GM12865 (cell line): ENCODE measurements at regions not wholly inside any gene's neighbourhood (a gene's known extent, or its start where the extent isn't known, plus 50 kb on each side); places are given as distances from the start of the nearest gene placed in this dataset.

Source experiments
- DNase-seq: peaks from one replicate; pipeline ENCODE4 v3.0.0; 2010; ENCODE audit warnings: low read depth
- H3K4me3 ChIP-seq: 2 replicates; pipeline ENCODE4 v1.5.1; 2011; ENCODE audit warnings: mild to moderate bottlenecking, low read depth, low read length, control low read depth
- TF ChIP-seq, protein P1 (sequence below): IDR thresholded peaks from 2 replicates; pipeline ENCODE4 v1.5.1; 2011; ENCODE audit warnings: low read length, control low read depth, low read depth, inconsistent platforms; ENCODE audit not compliant: insufficient read depth; ENCODE audit errors: missing control alignments

GRCh38 chr11:69215216-69215615 is 59.5 kb downstream of the SMIM38 start:
- DNase-seq = no peak
- TF ChIP-seq, protein P1, sequence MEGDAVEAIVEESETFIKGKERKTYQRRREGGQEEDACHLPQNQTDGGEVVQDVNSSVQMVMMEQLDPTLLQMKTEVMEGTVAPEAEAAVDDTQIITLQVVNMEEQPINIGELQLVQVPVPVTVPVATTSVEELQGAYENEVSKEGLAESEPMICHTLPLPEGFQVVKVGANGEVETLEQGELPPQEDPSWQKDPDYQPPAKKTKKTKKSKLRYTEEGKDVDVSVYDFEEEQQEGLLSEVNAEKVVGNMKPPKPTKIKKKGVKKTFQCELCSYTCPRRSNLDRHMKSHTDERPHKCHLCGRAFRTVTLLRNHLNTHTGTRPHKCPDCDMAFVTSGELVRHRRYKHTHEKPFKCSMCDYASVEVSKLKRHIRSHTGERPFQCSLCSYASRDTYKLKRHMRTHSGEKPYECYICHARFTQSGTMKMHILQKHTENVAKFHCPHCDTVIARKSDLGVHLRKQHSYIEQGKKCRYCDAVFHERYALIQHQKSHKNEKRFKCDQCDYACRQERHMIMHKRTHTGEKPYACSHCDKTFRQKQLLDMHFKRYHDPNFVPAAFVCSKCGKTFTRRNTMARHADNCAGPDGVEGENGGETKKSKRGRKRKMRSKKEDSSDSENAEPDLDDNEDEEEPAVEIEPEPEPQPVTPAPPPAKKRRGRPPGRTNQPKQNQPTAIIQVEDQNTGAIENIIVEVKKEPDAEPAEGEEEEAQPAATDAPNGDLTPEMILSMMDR = no peak
- H3K4me3 ChIP-seq = no peak overlapping the region

DNA sequence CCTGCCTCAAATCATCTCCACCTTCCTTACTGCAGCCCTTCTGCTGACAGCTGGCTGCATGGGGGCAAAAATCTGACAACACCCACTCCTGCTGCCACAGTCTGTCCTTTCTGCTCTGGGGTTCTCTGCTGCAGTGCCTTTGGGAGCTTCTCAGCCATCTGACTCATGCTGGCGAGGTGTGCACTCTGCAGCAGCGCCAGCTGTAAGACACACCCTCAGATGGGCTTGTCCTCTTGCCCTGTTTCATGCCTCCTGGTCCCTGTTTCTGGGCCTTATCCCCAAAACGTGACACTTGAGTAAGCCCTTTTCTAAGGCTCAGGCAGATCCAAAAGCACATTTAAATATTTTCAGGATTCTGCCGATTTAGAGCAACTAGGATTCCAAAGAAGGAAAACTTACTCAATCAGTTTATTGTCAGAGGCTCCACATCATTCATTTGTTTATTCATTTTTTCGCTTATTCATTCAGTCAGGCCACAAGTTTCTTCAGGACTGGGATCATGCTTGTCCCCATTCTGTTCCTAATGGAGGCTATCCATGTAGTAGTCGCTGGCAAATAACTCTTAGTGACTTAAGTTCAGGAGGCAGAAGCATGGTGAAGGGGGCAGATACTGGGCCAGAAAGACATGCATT is 60.2 kb downstream of the SMIM38 start:
- no peak overlapping the region for H3K4me3 ChIP-seq
- DNase-seq = no peak
- TF ChIP-seq, protein P1 = no peak

DNA sequence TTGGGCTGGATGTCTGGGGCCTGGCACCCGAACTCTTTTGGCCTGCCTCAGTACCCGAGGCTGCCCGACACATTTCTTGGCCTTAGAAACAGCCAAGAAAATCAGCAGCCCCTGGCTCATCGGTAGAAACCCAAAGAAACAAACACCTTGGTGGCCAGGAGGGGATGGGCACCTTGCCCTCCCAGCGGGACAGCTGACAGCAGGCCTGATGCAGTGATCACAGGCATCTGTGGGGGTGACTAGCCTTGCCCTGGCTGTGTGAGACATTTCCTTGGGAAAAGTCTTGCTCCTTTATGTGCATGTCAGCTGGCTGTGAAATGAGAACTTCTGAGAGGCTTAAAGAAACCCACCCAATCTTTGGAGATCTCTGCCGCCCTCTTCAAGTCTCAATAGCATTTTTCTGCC is 60.9 kb downstream of the SMIM38 start:
- TF ChIP-seq, protein P1 = no peak
- H3K4me3 ChIP-seq = no peak overlapping the region
- DNase-seq = no peak

GRCh38 chr11:69217276-69218105 is 61.8 kb downstream of the SMIM38 start:
- no peak overlapping the region for H3K4me3 ChIP-seq
- TF ChIP-seq, protein P1 = no peak
- no peak for DNase-seq

GRCh38 chr11:69218271-69218682 is 62.5 kb downstream of the SMIM38 start:
- TF ChIP-seq, protein P1 = no peak
- DNase-seq = no peak
- H3K4me3 ChIP-seq = no peak overlapping the region

- TF ChIP-seq, protein P1 = no peak
- no peak overlapping the region for H3K4me3 ChIP-seq
- no peak for DNase-seq
Observed at GRCh38 chr11:69218946-69219720, 63.4 kb downstream of the SMIM38 start.
